B cell (primary cell): ENCODE measurements at regions not wholly inside any gene's neighbourhood (a gene's known extent, or its start where the extent isn't known, plus 50 kb on each side); places are given as distances from the start of the nearest gene placed in this dataset.

Source experiments
- ATAC-seq: fragments of 200-7000 bp; cut with Tn5 transposase; one replicate; pipeline ENCODE4 v1.10.0; 2021; ENCODE audit warnings: low read depth, mild to moderate bottlenecking, moderate number of reproducible peaks, moderate library complexity
- CTCF ChIA-PET: fragments of 350-600 bp; sonication (Branson Sonifier 250); formaldehyde crosslinking; loops from one replicate; lab custom pipeline; 2021; ENCODE audit warnings: antibody characterized with exemption, inconsistent platforms; lab: Charles Lee
- POLR2A ChIA-PET: fragments of 350-600 bp; sonication (Branson Sonifier 250); formaldehyde crosslinking; loops from one replicate; lab custom pipeline; 2021; ENCODE audit warnings: antibody characterized with exemption; lab: Charles Lee
- DNase-seq: peaks from one replicate; pipeline ENCODE4 v3.0.0; 2013
- H2AFZ ChIP-seq: 2 replicates; pipeline ENCODE4 v1.6.1; 2012; ENCODE audit warnings: mild to moderate bottlenecking, low read depth, low read length; ENCODE audit not compliant: insufficient read depth, poor library complexity, severe bottlenecking
- H3K27ac ChIP-seq, 2 donors: 1 replicate in 1 of 2; 2 replicates in 1 of 2; pipeline ENCODE4 v1.5.1; 2012 to 2013; ENCODE audit warnings: low read length in 2 of 2, mild to moderate bottlenecking in 2 of 2, moderate library complexity in 1 of 2
- H3K27me3 ChIP-seq, 4 experiments: fragments of 200-600 bp in 1 of 4; sonication (generic) in 1 of 4; replicated peaks in 1 of 4; 1 replicate in 2 of 4; 2 replicates in 2 of 4; pipeline versions ENCODE4 v1.6.1 to v1.7.0; 2013 to 2016; ENCODE audit warnings: low read length in 3 of 4, mild to moderate bottlenecking in 2 of 4, mixed read lengths in 1 of 4, moderate library complexity in 1 of 4; ENCODE audit not compliant: insufficient read depth in 4 of 4, control insufficient read depth in 3 of 4; ENCODE audit errors: control extremely low read depth in 1 of 4
- H3K36me3 ChIP-seq, 2 experiments: replicated peaks in 1 of 2; 1 replicate in 1 of 2; 2 replicates in 1 of 2; pipeline versions ENCODE4 v1.6.1 to v1.7.1; 2013; ENCODE audit warnings: low read length in 1 of 2; ENCODE audit not compliant: insufficient read depth in 2 of 2, control insufficient read depth in 1 of 2; ENCODE audit errors: control extremely low read depth in 1 of 2, extremely low read depth in 1 of 2
- H3K4me1 ChIP-seq, 2 donors: fragments of 200-600 bp in 1 of 2; sonication (generic) in 1 of 2; 1 replicate in 1 of 2; 2 replicates in 1 of 2; pipeline versions ENCODE4 v1.5.1 to v1.6.1; 2013 to 2017; ENCODE audit warnings: low read length in 2 of 2; ENCODE audit not compliant: control insufficient read depth in 2 of 2, insufficient read depth in 2 of 2
- H3K4me2 ChIP-seq: replicated peaks from 2 replicates; pipeline ENCODE3; 2012; ENCODE audit warnings: mild to moderate bottlenecking, low read depth, low read length; ENCODE audit not compliant: poor library complexity, severe bottlenecking
- H3K4me3 ChIP-seq, 5 experiments: fragments of 200-600 bp in 1 of 5; sonication (generic) in 1 of 5; 1 replicate in 3 of 5; 2 replicates in 2 of 5; pipeline versions ENCODE4 v1.5.1 to v1.7.0; 2011 to 2016; ENCODE audit warnings: low read length in 4 of 5, mild to moderate bottlenecking in 4 of 5, low read depth in 2 of 5, control low read depth in 1 of 5, moderate library complexity in 1 of 5; ENCODE audit not compliant: insufficient read depth in 1 of 5; ENCODE audit errors: control extremely low read depth in 1 of 5, extremely low read depth in 1 of 5
- H3K79me2 ChIP-seq: fragments of 200-600 bp; sonication (generic); one replicate; pipeline ENCODE4 v1.6.0; 2016; ENCODE audit warnings: low read length; ENCODE audit not compliant: control insufficient read depth, insufficient read depth
- H3K9ac ChIP-seq: fragments of 200-600 bp; sonication (generic); 2 replicates; pipeline ENCODE4 v1.6.1; 2017; ENCODE audit warnings: mild to moderate bottlenecking, low read length, moderate library complexity
- H3K9me3 ChIP-seq, 3 donors: one replicate each; pipeline versions ENCODE4 v1.6.1 to v1.7.1; 2013; ENCODE audit warnings: low read length in 2 of 3; ENCODE audit not compliant: control insufficient read depth in 2 of 3, insufficient read depth in 1 of 3; ENCODE audit errors: control extremely low read depth in 1 of 3
- H4K20me1 ChIP-seq: 2 replicates; pipeline ENCODE4 v1.6.0; 2012; ENCODE audit warnings: mild to moderate bottlenecking, low read length; ENCODE audit not compliant: insufficient read depth, control insufficient read depth, poor library complexity, severe bottlenecking
- H3K27ac Mint-ChIP-seq: one replicate; pipeline ENCODE4 v1.8.0; 2021; ENCODE audit warnings: mixed read lengths
- H3K27me3 Mint-ChIP-seq: one replicate; pipeline ENCODE4 v1.8.0; 2021; ENCODE audit warnings: mixed read lengths
- H3K4me1 Mint-ChIP-seq: one replicate; pipeline ENCODE4 v1.8.0; 2021; ENCODE audit warnings: mixed read lengths
- H3K4me3 Mint-ChIP-seq: one replicate; pipeline ENCODE4 v1.8.0; 2021; ENCODE audit warnings: mixed read lengths
- H3K9me3 Mint-ChIP-seq: one replicate; pipeline ENCODE4 v1.8.0; 2022; ENCODE audit warnings: mixed read lengths; ENCODE audit not compliant: insufficient read depth
- EZH2 ChIP-seq: IDR thresholded peaks from 2 replicates; pipeline ENCODE4 v1.6.1; 2012; ENCODE audit warnings: borderline replicate concordance, low read depth, mild to moderate bottlenecking, moderate library complexity, low read length; ENCODE audit not compliant: insufficient read depth, poor library complexity, severe bottlenecking
- WGBS: methylation state at CpG from one replicate; pipeline ENCODE4 v1.1.5; 2013; ENCODE audit warnings: missing lambda C conversion rate; ENCODE audit not compliant: insufficient coverage; 5-methylcytosine and 5-hydroxymethylcytosine counted together
- intact Hi-C: fragments of 100-400 bp; cut with micrococcal nuclease; formaldehyde crosslinking; loops from one replicate; pipeline ENCODE4 v1.10.0; 2022
- TF ChIP-seq, protein P1 (sequence below): fragments of 200-600 bp; IDR thresholded peaks from one replicate; pipeline ENCODE4 v1.8.0; 2022; ENCODE audit warnings: antibody characterized with exemption, mild to moderate bottlenecking

- peak overlapping the region; percentile 79 for H2AFZ ChIP-seq
- Mint-ChIP-seq H3K4me1 (peaks cover 56% of the 10 kb centered on the region), H3K9me3 (no peaks in the 10 kb centered on the region), H3K27ac (peak overlapping the region; percentile 97), H3K4me3 (peak overlapping the region; percentile 9), H3K27me3 (no peaks in the 10 kb centered on the region)
- no peak overlapping the region for H3K9ac ChIP-seq
- POLR2A ChIA-PET = interaction anchor here (3.0 to 4.3 kb wide), 5 partner anchors 120 to 256 kb away, joined by 20 to 32 read pairs (median 20); partner anchors contain the start of gene CXCR4
- H3K27me3 ChIP-seq = no peaks in the 10 kb centered on the region
- DNase-seq = no peak
- H3K4me3 ChIP-seq = no peak overlapping the region
- peaks cover 3% of the 10 kb centered on the region for H3K79me2 ChIP-seq
- TF ChIP-seq EZH2 = no peak
- H3K4me1 ChIP-seq = peaks cover 38 to 39% of the 10 kb centered on the region in 2 donors
- intact Hi-C loops = no loop called here
- no peak for ATAC-seq
- peak overlapping the region; percentile 64 for H3K4me2 ChIP-seq
- H3K9me3 ChIP-seq = no peaks in the 10 kb centered on the region
- CTCF ChIA-PET = interaction anchor here (1.0 to 15.8 kb wide), 5 partner anchors 9 to 459 kb away, joined by 7 to 453 read pairs (median 137); no protein-coding TSS in a partner anchor
- no peaks in the 10 kb centered on the region for H4K20me1 ChIP-seq
- peak overlapping the region in 1 of 2 donors; percentile 12 for H3K27ac ChIP-seq
- no peaks in the 10 kb centered on the region for H3K36me3 ChIP-seq
- WGBS = 75% methylated on average over 4 of the region's 5 CpGs
Measured at GRCh38 chr2:136375017-136375901, 257.3 kb upstream of the CXCR4 start.

GRCh38 chr2:136373841-136374240 is 255.9 kb upstream of the CXCR4 start:
- Mint-ChIP-seq H3K4me1 (peaks cover 56% of the 10 kb centered on the region), H3K27me3 (no peaks in the 10 kb centered on the region)
- H3K27me3 ChIP-seq = no peaks in the 10 kb centered on the region

More at GRCh38 chr2:136373841-136374240, 255.9 kb upstream of the CXCR4 start:
- intact Hi-C loops = no loop called here
- H3K4me3 ChIP-seq = no peak overlapping the region
- H3K9me3 Mint-ChIP-seq = peaks cover 2% of the 10 kb centered on the region
- no peak for ATAC-seq
- H3K4me3 Mint-ChIP-seq = no peak overlapping the region
- H3K9ac ChIP-seq = no peak overlapping the region
- TF ChIP-seq, protein P1, sequence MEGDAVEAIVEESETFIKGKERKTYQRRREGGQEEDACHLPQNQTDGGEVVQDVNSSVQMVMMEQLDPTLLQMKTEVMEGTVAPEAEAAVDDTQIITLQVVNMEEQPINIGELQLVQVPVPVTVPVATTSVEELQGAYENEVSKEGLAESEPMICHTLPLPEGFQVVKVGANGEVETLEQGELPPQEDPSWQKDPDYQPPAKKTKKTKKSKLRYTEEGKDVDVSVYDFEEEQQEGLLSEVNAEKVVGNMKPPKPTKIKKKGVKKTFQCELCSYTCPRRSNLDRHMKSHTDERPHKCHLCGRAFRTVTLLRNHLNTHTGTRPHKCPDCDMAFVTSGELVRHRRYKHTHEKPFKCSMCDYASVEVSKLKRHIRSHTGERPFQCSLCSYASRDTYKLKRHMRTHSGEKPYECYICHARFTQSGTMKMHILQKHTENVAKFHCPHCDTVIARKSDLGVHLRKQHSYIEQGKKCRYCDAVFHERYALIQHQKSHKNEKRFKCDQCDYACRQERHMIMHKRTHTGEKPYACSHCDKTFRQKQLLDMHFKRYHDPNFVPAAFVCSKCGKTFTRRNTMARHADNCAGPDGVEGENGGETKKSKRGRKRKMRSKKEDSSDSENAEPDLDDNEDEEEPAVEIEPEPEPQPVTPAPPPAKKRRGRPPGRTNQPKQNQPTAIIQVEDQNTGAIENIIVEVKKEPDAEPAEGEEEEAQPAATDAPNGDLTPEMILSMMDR = no peak
- TF ChIP-seq EZH2 = no peak
- no peak for DNase-seq
- no peak overlapping the region for H3K4me2 ChIP-seq
- no peaks in the 10 kb centered on the region for H3K36me3 ChIP-seq
- H2AFZ ChIP-seq = no peak overlapping the region
- H3K79me2 ChIP-seq = peaks cover 3% of the 10 kb centered on the region
- peaks cover 37% of the 10 kb centered on the region in 2 donors for H3K4me1 ChIP-seq
- no peak overlapping the region for H3K27ac ChIP-seq
- H3K27ac Mint-ChIP-seq = no peak overlapping the region
- H4K20me1 ChIP-seq = no peaks in the 10 kb centered on the region
- ChIA-PET POLR2A (no interaction called here), CTCF (no interaction called here)
- H3K9me3 ChIP-seq = no peaks in the 10 kb centered on the region
